Astrocyte (in vitro differentiated cells and primary cell): ENCODE measurements at regions not wholly inside any gene's neighbourhood (a gene's known extent, or its start where the extent isn't known, plus 50 kb on each side); places are given as distances from the start of the nearest gene placed in this dataset.

Experiments
- CTCF ChIP-seq: IDR thresholded peaks from 2 replicates; pipeline ENCODE4 v1.5.1; 2011; ENCODE audit warnings: low read depth, mild to moderate bottlenecking, inconsistent platforms, low read length, moderate library complexity; ENCODE audit not compliant: insufficient read depth
- EZH2 ChIP-seq: IDR thresholded peaks from 2 replicates; pipeline ENCODE4 v1.6.1; 2012; ENCODE audit warnings: mild to moderate bottlenecking, low read length, inconsistent platforms; ENCODE audit not compliant: insufficient read depth

- TF ChIP-seq EZH2 (no peak), CTCF (no peak)
These were observed 130.1 kb upstream of the EFEMP1 start for GRCh38 chr2:56053679-56054078.
